Astrocyte of the spinal cord (primary cell): ENCODE measurements at regions not wholly inside any gene's neighbourhood (a gene's known extent, or its start where the extent isn't known, plus 50 kb on each side); places are given as distances from the start of the nearest gene placed in this dataset.
"Not testable (repeated sequence)": the region's sequence is repeated elsewhere in the genome, so short reads cannot be mapped to it uniquely, and the experiment has no call there.

Source experiments
- DNase-seq: peaks from one replicate; pipeline ENCODE4 v3.0.0; 2011; ENCODE audit warnings: low read depth, low spot score
- H3K4me3 ChIP-seq: 2 replicates; pipeline ENCODE4 v1.5.1; 2011; ENCODE audit warnings: low read depth, mild to moderate bottlenecking, low read length, moderate library complexity
- CTCF ChIP-seq: IDR thresholded peaks from 2 replicates; pipeline ENCODE4 v1.5.1; 2012; ENCODE audit warnings: low read depth, mild to moderate bottlenecking, low read length, inconsistent platforms
- in situ Hi-C: cut with HindIII; loops from 2 replicates; pipeline ENCODE4 v1.10.0; 2017; ENCODE audit warnings: low sequenced_read_pairs

DNA sequence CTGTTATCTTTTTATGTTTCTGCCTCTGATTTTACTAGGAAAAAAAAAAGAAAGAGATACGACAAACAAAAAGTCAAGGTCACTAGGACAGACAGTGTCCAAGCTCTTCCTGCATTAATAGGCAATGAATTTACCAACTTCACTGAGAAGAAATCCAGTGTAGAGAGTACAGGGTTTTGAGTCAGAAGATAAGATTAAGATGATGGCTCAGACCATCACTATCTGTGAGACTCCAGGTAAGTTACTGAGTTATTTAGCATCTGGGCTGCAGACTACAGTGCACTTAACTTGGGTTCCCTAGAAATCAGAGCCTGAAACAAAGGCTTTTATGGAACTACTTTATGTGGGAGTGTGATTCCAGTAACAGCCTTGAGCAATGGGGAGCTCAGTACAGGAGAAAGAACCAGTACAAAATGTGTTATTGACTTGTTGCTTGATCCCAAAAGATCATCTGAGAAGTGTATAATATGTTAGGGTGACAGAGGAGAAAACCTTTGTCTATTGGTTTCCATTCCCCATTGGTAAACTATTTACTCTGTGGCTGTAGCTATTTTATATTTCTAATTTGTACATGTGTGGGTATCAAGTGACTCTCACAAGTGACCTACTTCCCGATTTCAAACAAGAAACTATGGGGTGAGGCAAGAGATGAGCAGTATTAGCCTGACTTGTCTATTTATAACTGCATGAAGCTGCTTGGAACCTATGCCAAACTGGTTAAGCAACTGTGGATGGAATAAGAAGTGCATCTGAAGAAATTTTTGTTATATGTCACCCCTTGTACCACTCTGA, 395.8 kb downstream of the RAB38 start:
- TF ChIP-seq CTCF, result no peak
- H3K4me3 ChIP-seq, result no peak overlapping the region
- no peak for DNase-seq
- in situ Hi-C loops, result no loop called here

DNA sequence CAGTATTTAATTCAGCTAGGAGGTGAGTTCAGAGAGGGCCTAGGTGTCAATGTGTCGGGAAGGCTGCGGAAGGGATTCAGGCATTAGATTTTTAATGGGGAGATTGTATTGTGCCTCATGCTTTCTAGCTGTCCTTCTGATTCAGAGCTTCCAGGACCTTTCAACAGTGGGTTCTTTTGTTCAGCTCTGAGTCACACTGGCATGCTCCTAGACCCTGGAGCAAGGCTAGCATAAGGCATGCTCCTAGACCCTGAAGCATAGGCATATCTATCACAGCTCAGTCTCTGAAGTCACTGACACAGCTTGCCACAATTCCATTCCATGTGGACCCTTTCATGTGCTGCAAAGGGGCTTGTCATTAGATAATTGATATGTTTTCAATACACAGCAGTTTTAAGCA, 396.9 kb downstream of the RAB38 start:
- no peak for TF ChIP-seq CTCF
- in situ Hi-C loops, result no loop called here
- peak; percentile 49 for DNase-seq
- no peak overlapping the region for H3K4me3 ChIP-seq

DNA sequence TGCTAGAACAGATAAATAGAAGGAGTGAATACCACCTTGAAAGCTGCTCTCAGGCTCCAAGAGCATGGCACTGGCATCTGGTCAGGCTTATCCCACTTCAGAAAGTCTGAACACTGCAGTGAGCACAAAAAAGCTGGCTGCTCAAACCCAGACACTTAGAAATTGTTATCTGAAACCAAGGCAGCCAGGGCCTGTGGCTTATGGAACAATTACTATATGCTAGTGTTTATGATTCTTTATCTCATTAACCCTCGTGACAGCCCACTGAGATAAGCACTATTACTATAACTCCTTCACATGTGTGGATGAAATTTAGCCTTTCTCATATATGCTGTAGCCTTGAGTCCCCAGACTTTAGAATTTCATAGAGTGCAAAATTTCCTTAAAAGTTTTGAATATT, 400.2 kb downstream of the RAB38 start:
- no peak for TF ChIP-seq CTCF
- DNase-seq, result no peak
- in situ Hi-C loops, result no loop called here
- H3K4me3 ChIP-seq, result no peak overlapping the region

DNA sequence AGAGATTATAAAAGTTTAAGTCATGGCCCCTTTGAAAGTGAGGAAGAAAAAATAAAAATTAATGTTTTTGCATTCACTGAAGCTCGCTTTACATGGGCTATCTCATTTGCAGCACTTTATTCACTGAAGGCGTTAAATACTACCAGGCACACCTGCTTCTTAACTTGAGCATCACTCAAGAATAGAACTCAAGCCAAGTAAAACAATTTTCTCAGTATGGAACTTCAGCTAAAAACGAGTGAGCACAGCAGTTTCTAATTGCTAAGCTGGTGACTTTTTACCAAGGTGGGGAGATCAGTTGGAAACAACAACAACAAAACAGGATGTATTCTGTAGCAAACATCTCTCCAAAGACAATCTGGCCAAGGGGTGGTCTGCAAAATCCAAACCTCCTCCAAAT, 405.6 kb downstream of the RAB38 start:
- in situ Hi-C loops, result no loop called here
- H3K4me3 ChIP-seq, result no peak overlapping the region
- TF ChIP-seq CTCF, result no peak
- no peak for DNase-seq

GRCh38 chr11:87767615-87768014, 407.6 kb downstream of the RAB38 start:
- no peak for DNase-seq
- no peak for TF ChIP-seq CTCF
- in situ Hi-C loops, result no loop called here
- H3K4me3 ChIP-seq, result no peak overlapping the region

GRCh38 chr11:87764075-87764474, 411.2 kb downstream of the RAB38 start:
- DNase-seq, H3K4me3 ChIP-seq, in situ Hi-C loops: not testable (repeated sequence)

DNA sequence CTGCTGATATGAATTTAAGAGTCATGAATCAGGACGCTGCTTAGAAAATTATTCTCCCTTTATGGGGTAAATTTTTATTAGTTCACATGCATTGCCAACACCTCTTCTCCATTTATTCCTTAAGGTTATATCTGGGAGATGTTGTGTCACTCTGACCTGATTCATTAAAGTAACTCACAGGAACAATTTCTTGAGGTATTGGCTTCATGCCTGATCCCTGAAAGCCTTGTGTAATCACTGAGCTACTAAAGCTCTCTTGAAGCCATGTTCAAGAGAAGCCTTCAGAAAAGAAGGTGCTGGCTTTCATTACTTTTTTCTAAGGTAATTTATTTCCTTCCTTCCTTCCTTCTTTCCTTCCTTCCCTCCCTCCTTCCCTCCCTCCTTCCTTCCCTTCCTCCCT, 420.6 kb downstream of the RAB38 start:
- in situ Hi-C loops, result no loop called here
- no peak for TF ChIP-seq CTCF
- no peak overlapping the region for H3K4me3 ChIP-seq
- DNase-seq, result no peak
